ENCODE measurements at regions not wholly inside any gene's neighbourhood (a gene's known extent, or its start where the extent isn't known, plus 50 kb on each side); places are given as distances from the start of the nearest gene placed in this dataset.

GRCh38 chr18:43649649-43650357 lies 372.5 kb upstream of the SYT4 start:
- no peak for TF ChIP-seq EZH2 (IDR thresholded peaks at IDR 0.05; ENCODE audit: borderline replicate concordance, low read depth, low read length, poor library complexity, severe bottlenecking)
- TF ChIP-seq CTCF (conservative IDR thresholded peaks at IDR 0.05; ENCODE audit: low read depth, low read length), result no peak

Measured in A673 (cell line).